ENCODE measurements at regions not wholly inside any gene's neighbourhood (a gene's known extent, or its start where the extent isn't known, plus 50 kb on each side); places are given as distances from the start of the nearest gene placed in this dataset.
"Not testable (repeated sequence)": the region's sequence is repeated elsewhere in the genome, so short reads cannot be mapped to it uniquely, and the experiment has no call there.

DNA sequence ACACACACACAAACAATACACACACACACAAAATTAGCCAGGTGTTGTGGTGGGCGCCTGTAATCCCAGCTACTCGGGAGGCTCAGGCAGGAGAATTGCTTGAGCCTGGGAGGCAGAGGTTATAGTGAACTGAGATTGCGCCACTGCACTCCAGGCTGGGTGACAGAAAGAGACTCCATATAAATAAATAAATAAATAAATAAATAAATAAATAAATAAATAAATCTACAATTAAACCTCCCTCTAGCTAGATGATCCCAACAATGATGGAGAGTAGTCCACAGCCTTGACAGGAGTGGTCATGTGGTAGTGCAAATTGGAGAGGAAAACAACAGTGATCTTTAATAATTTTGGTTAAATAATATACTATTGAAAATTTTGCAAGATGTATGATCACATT, 1739.0 kb upstream of the C9orf72 start:
- no peak for DNase-seq

DNA sequence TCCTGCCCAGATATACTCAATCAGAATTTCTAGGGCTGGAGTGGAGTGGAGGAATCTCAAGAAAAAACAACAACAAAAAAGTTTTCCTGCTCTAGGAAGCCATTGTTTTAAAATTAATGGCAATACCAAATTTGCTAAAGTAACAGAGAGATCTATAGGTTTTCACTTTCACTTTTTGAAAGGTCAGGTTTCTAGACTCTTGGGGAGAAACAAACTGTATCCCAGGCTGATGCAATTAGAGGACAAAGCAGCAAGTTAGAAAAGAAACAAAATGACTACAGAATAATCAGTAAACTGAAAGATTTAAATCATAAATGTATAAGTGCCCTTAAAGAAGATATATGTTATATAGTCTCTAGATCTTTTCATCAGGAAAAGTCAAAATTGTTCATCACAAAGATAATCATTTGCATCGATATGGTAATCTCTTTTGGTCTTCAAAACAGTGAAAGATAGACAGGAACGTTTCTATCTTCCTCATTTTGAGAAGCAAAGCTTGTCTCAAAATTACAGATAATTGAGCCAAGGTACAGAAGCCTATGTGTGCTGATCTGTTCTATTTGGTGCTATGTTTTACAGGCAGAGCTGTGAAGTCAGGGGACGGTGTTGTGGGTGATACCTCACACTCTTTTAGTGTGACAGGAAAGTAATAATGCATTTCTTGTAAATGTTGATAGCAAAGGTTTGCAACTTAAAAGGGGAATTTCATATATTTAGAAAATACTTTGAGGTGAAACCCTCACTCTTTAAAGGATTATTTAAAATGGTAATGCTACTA, 1746.6 kb upstream of the C9orf72 start:
- DNase-seq: no peak

DNA sequence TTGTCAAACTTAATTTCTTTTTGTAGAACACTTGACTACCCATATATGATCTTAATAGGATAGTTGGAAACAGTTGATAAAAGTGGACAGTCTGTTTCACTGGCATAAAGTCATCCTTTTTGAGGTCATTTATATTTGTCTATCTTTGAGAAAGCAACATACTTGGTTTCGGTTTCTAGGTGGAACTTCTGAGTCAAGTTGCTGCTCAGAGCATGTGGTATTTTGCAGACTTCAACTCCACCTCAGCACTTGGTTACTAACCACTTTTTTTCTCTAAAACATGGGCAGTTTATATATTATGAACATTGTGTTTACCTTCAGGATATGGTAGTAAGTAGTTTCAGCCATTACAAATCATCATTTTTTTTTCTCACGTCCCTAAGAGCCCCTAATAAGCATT, 1749.0 kb upstream of the C9orf72 start:
- DNase-seq: no peak

DNA sequence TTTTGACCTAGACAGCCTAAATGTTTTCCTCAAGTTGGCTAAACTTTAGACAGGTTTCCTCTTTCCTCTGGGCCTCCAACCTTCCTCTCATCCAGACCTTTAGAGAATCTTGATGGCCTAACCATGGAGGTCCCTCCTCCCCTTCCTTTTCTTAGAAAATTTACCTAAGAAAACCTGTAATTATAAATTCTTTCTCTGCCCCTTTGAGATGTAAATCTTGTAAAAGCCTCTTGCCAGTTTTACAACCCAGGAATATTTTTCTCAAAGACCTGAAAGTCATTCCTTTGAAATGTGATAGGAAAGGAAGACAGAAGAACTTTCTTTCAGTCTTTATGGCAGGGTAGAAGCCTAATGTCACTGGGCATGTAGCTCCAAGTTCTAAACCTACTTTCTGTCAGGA, 1752.6 kb upstream of the C9orf72 start:
- DNase-seq: no peak

DNA sequence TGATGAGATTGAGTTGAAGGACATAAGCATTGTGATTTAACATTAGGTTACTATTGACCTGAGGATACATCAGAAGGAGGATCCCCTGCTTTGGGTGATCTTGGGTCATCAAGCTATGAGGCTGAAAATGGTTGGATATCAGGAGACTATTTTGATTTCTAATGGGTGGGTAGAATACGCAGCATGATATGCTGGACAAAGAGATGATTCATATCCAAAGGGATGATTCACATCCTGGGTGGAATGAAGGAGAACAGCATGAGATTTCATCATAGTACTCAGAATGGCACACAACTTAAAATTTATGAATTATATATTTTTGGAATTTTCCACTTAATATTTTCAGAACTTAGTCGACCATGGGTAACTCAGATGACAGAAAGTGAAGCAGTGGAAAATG, 1759.5 kb upstream of the C9orf72 start:
- no peak for DNase-seq

DNA sequence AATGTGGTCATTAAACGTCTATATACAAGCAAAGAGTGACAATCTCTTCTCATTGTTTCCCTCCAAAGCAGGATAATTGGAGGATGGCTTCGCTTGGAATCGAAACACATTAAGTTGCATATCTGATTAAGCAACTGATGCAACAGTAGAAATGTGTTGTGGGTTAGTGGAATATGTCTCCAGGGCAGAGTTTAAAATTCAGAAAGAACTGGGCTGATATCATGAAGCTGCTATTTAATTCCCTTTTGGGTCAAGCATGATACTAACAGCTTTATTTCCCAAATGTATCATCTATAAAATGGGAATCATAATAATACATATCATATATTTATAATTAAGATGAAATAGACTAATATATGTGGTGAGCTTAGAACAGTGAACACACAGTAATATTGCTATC, 1763.0 kb upstream of the C9orf72 start:
- DNase-seq: no peak

DNA sequence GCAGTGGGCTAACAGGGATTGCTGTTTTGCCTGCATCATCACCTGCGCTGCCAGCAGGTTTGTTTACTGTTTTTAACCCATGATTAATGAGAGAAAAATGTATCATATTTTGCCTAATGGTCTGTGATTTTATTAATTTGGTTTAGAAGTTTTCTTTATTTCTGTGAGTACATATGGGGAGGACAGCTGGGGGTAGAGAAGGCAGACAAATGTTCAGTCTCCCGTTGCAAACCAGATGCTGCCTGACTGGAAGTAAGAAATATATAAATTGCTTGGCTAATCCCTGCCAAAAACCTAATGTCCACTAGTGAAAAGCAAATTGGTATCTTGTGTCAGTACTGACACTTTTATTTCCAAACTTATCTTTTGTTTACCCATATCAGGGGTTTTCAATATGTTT, 1766.1 kb upstream of the C9orf72 start:
- no peak for DNase-seq

DNA sequence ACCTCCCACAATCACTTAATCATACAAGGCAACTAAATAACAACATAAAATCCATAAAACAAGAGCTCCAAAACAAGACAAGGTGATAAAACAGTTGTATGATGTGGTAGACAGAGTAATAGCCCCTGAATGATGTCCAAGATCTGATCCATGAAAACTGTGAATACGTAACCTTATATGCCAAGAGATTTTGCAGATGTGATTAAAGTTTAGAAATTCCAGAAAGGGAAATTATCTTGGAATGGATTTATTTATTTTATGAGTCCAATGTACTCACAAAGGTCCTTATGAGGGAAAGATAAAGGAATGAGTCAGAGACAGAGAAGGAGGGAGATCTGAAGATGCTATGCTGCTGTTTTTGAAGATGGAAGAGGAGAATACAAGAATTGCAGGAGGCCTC, 1775.7 kb upstream of the C9orf72 start:
- no peak for DNase-seq

DNA sequence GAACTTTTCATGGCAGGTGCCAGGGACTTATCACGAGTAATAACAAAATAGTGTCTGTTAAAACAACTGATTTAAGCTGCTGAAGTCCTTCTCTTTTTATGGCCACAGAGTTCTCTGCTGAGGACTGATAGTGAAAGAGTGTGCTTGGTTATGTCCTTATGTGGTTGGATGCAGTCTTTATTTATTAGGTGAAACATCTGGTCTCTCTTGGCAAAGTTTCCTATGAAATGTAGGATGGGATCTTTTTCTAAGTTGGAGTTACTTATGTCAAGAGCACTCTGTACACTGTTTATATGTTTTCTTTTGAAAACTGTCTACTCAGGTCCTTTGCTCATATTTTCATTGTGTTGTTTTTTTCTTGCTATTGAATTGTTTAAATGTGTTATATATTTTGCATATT, 1816.1 kb upstream of the C9orf72 start:
- no peak for DNase-seq

DNA sequence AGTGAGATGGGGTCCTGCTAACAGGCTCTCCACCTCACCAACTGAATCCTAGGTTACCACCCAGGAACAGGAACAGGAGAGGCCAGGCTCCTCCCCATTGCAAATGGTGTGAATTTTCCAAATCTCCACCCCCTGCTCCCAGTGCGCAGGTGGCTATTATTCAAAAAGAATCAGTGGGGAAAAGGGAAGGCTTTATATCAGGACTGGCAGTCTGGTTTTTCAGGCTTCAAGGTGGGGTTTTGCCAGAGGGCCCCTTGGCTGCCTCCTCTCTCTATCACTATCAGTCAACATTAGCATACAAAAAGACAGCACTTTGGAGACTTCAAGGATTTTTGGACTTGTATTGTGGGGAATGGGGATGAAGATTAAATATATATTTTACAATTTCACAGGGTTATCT, 1817.6 kb upstream of the C9orf72 start:
- DNase-seq: no peak

DNA sequence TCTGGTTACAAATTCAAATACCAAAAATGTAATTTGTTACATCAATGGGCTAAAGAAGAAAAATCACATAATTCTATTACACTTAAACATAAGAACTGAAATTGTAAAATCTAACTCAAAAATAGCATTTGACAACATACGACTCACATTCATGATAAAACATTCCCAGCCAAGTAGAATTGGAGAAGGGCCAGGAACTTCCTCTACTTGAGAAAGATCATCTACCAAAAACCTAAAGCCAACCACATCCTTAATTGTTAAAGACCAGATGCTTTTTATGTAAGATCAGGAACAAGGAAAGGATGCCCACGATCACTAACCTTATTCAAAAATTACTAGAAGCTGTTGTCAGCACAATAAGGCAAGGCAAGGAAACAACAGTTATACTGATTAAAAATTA, 1819.8 kb upstream of the C9orf72 start:
- DNase-seq: no peak

DNA sequence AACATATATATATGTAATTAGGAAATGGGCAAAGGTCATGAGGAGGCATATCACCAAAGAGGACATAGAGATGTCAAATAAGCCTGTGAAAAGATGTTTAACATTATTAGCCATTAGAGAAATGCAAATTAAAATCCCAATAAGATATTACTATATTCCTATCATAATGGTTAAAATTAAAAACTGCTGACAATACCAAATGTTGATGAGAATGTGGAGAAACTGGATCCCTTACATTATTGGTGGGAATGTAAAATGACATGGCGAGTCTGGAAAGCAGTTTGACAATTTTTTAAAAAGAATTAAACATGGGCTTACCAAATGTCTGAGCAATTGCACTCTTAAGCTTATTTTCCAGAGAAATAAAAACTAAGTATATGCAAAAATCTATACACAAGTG, 1821.6 kb upstream of the C9orf72 start:
- DNase-seq: no peak

DNA sequence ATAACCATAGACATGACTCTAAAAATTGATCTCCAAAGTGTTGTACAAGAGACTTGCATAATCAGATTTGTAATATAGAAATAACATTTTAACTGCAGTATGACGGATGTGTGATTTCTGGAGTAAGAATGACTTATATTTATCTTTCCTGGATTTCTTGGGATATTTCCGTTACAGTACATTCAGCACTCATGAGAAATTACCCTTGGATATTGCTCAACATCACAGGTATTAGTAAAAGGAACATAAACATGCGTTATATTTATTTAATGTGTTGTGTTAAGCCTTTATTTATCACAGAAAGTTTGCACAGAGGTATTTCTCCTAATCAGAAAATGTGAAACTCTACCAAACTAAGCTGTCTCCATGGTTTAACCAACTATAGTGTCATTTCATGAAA, 1823.9 kb upstream of the C9orf72 start:
- DNase-seq: no peak

DNA sequence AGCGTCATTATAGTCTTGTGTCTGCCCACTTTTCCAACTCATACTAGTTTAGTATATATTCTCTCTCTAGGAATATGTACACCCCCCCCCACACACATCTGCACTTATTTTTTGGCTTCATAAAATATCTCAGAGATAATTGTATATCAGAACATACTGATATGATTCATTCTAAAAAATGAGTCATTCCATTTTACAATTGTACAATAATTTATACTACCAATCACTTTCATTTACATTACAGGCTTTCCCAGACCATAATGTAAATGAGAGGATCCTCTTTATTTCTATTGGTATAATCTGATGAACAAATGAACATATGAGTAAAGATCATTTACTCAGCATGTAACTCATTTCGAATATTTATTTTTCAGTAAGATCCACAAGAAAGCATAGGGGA, 1842.9 kb upstream of the C9orf72 start:
- no peak for DNase-seq

DNA sequence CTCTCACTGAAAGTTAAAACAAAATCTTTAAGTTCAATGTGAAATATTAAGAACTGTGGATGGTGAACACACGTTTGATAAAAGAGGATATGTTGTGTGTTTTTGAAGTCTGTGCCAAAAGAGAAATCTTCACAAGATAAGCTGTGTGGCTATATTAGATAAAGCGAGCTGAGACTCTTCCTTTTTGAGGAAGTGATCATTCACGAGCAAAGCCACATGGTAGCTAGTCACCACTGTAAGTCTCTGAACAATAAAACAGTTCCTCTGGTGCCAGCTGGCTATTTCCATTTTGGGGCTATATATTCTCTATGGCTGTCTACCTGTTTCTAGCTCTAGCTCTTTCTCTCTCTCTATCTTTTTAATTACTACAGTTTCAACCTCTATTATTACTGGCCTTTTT, 1849.2 kb upstream of the C9orf72 start:
- no peak for DNase-seq

DNA sequence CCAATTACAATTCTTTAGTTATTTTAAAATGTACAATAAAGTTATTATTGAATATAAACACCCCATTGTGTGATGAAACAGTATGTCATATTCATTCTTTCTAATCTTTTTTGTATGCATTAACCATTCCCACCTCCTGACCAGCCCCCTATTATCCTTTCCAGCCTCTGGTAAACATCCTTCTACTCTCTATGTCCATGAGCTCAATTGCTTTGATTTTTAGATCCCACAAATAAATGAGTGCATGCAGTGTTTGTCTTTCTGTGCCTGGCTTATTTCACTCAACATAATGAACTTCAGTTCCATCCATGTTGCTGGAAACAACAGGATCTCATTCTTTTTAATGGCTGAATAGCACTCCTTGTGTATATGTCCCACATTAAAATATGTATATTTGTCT, 1858.9 kb upstream of the C9orf72 start:
- DNase-seq: no peak

DNA sequence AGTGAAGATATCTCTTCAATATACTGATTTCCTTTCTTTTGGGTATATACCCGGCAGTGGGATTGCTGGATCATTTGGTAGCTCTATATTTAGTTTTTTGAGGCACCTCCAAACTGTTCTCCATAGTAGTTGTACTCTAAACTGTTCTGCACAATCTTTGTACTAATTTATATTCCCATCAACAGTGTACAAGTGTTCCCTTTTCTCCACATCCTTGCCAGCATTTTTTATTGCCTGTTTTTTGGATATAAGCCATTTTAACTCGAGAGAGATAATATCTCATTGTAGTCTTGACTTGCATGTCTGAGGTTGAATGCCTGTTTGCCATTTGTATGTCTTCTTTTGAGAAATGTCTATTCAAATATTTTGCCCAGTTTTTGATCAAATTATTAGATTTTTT, 1859.4 kb upstream of the C9orf72 start:
- DNase-seq: not testable (repeated sequence)

DNA sequence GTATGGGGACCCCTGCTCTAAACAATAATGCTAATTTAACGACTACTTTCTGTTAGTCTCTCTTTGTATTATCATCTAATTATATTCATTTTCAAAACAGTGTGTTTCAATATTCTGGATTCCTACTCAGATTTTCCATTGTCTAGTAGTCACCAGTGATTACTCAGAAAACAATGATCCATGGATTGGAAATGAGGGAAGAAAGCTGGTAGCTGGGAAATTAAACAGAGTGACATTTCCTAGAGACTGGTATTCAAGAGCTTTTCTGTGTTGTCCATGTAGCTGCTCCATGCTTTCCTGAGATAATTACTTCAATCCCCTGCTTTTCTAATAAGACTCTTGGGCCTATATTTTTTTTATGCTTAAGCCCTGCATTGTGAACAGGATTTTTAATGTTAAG, 1862.1 kb upstream of the C9orf72 start:
- DNase-seq: no peak

DNA sequence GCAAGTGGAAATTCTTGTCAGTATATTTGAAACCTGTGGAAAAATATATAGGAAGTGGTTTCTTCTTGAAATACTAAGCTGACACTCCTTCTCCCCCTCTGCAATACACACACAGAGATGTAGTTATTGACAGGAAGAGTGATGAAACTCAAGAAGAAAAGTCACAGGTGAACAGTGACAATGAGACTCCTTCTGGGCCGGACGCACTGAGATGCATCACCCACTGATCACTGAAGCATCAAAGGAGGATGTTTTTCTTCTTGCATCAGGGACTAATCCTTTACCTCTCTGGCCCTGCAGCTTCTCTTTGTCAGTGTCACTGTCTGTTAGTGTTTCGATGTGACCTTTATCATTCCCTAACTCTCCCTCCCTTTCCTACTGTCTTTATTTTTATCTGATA, 1864.2 kb upstream of the C9orf72 start:
- no peak for DNase-seq

DNA sequence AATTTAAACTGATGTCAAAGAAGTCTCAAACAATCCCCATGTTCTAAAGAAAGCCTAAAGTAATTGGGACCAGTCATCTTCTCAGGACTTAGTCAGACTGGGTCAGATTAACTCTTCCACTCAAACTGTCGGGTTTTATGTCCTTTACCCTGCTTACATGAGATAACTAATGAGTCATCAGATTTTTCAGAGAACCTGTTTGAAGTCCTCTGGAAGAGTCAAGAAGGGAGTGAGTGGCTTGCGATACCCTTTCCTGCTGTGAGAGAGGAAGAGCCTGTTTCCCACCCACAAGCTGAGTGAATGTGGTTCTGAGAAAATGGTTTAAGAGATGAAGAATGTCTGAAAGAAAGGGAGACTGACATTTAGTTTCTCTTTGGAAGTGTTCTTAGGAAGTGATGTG, 1866.7 kb upstream of the C9orf72 start:
- no peak for DNase-seq

DNA sequence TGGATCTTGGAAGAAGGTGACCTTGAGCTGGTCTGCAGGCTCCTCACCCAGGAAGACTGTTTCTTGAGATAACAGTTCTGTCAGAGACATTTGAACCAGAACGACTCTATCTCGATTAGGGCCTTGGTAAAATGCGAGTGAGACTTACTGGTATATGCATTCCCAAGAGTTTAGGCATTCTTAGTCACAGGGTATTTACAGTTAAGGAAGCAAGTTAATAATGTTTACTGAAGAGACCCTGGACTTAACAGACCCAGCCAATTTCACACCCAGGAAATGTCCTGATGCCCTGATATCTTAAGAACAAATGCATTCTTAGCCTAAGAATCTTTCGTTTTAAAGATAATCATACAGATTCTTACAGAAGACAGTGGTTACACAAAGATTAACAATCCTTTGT, 1867.2 kb upstream of the C9orf72 start:
- DNase-seq: no peak

DNA sequence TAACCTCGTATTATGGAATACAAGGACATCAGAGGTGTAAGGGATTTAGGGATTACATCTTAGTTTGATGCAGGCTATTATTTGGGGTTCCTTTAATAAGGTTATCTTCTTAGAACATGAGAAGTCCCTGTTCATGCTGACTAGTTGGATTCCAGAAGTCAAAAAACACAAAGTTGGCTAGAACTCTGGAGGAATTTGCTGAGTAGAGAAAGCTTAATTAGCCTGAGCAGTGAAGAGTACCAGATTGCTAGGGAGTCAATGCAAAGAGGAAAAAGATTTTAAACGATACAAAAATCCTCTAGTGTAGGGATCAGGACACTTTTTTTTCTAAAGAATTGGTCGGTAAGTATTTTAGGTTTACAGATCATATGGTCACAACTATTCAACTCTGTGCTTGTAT, 1872.5 kb upstream of the C9orf72 start:
- DNase-seq: no peak

DNA sequence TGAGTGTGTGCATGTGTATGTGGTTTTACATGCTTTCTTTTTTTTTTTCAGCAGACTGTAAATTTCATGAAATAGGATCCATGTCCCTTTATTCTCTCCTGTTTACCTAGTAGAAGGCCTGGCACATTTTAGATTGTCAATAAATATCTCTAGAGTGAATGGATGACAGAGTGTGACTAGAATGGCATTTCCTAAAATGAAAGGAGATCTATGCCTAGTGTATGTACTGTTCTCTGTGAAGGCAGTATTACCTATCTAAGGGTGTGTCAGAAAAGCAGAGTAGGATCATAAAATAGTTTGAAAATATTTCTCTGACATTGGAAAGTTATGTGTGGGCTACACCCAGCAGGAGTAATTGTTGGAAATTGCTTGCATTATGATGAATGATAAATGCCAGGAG, 1876.0 kb upstream of the C9orf72 start:
- no peak for DNase-seq

DNA sequence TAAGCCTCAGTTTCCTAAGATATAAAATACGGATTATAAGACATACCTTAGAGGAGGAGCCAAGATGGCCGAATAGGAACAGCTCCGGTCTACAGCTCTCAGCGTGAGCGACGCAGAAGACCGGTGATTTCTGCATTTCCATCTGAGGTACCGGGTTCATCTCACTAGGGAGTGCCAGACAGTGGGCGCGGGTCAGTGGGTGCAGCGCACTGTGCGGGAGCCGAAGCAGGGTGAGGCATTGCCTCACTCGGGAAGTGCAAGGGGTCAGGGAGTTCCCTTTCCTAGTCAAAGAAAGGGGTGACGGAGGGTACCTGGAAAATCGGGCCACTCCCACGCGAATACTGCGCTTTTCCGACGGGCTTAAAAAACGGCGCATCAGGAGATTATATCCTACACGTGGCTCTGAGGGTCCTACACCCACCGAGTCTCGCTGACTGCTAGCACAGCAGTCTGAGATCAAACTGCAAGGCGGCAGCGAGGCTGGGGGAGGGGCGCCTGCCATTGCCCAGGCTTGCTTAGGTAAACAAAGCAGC, 1877.1 kb upstream of the C9orf72 start:
- not testable (repeated sequence) for DNase-seq

DNA sequence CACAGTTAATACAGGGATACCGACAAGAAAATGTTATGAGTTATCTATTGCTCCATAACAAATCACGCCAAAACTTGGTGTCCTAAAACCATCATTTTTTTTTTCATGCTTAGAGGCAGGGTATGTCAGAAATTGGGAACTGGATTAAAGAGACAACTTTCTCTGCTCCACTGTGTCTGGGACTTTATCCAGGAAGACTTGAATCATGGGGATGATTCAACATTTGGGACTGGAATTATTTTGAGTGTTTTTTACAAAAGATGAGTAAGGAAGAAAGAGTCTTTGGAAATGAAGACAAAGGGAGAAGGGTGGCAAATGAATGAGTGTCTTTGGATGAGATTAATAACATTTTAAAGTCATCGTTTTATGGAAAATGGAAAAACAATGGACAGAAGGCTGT, 1883.7 kb upstream of the C9orf72 start:
- no peak for DNase-seq

Data from NCI-H82 (cell line).